GM19397 (cell line): ENCODE measurements at regions not wholly inside any gene's neighbourhood (a gene's known extent, or its start where the extent isn't known, plus 50 kb on each side); places are given as distances from the start of the nearest gene placed in this dataset.

Source experiments
- ATAC-seq: cut with Tn5 transposase; IDR thresholded peaks from one replicate; pipeline ENCODE4 v1.9.1; 2021; ENCODE audit warnings: mild to moderate bottlenecking, moderate library complexity; ENCODE audit not compliant: unreplicated experiment

DNA sequence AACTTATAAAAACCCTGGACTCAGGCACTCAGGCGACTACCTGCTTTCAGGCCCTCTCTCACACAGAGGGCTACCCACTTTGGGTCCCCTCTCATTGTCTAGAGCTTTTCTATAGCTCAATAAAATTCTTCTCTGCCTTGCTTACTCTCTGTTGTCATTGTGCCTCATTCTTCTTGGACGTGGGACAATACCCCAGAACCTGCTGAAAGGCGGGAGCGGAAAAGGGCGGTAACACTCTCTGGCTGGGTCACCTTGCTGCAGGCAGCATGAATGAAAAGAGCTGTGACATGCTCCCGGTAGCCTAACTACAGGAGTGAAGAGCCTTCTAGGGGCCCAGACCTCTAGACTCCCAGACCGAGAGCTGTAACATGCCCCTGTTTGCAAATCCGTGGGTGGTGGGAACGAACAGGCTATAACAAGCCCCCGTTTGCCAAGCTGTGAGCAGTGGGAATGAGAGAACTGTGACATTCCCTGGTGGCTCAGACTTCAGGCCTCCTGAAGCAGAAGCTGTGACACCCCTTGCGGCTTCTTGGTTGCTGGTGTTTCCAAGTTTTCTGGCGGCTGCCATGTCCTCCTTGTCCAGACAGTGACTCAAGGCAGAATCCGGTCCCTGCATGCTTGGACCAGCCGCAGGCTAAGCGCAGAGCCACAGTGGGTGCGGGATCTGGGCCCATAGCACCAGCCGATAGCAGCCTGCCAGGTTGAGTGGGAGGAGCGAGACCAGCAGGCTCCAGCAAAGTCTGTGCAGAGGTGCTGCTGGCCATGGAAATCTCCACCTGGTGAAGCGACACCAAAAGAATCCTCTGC, 684.6 kb downstream of the ARAP2 start:
- no peak for ATAC-seq

DNA sequence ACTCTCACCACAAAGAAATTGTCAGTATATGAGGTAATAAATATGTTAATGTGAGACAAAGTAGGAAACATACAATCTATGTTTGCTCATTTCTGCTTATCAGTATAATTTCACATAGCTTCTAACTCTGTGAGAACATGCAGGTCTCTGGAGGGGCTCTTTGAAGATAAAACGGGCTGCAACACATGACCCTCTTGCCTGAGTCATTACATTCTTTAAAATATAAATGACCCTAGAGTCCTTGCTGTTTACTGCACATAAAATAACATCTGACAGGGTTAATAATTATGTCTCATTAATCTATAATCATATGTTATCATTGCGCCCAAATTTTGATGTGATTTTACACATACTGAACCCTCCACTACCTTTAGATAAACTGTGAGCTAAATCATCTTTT, 681.5 kb downstream of the ARAP2 start:
- no peak for ATAC-seq

- no peak for ATAC-seq
These were observed 678.7 kb downstream of the ARAP2 start for GRCh38 chr4:35565640-35566039.

DNA sequence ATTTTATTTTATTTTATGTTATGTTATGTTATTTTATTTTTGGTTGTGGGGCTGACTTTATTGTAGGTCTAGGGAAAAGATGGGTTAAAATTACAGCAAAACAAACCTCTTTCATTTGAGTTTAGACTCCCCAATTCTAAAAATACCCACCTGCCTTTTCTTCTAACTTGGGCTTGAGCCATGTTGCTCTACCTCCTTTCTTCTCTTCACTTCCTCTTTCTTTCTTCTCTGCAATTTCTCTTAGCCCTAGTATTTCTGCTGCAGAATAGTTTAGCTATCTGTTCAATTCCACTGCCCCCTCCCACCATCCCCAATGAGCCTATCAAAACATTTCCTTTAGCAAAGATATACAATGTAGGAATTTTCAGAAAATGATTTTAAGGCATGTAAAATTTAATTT, 653.3 kb downstream of the ARAP2 start:
- ATAC-seq: no peak

DNA sequence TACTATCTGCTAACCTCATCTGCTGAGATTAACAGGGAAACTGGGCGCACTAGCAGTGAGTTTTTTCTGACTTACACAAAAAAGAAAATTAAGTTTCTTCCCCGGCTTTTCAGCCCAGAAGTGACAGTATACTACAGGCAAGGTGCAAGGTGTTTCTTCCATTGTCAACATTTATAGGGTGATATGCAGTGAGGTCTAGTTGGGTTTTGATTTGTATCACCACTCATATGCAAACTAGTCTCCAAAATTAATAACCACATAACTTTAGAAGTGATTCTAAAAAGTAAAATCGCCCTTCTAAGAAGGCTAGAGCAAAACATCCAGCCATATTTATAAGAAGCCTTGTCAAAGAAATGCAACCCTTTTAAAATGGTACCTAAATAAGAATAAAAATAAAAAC, 640.1 kb downstream of the ARAP2 start:
- ATAC-seq: no peak

GRCh38 chr4:35604724-35605123, 639.6 kb downstream of the ARAP2 start:
- no peak for ATAC-seq

DNA sequence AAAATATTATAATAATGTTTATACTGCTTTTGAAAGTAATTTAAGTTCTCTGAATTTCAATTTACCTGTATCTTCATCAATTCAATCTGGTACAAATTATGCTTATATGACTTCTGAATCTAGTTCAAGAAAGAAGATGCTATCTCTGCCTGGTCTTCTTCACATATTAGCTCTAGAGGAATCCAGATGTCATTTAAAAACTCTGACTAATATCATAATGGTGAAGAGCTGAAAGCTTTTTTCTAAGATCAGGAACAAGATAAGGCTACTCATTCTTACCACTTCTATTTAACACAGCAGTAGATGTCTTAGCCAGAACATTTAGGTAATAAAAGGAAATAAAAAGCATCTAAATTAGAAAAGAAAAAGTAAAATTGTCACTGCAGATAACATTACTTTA, 636.1 kb downstream of the ARAP2 start:
- no peak for ATAC-seq

GRCh38 chr4:35614120-35614519, 630.2 kb downstream of the ARAP2 start:
- no peak for ATAC-seq

- no peak for ATAC-seq
These were observed 604.4 kb downstream of the ARAP2 start for GRCh38 chr4:35639929-35640328.

GRCh38 chr4:35643661-35644060, 600.7 kb downstream of the ARAP2 start:
- ATAC-seq: no peak

- no peak for ATAC-seq
These were observed 599.7 kb downstream of the ARAP2 start for GRCh38 chr4:35644591-35644990.

DNA sequence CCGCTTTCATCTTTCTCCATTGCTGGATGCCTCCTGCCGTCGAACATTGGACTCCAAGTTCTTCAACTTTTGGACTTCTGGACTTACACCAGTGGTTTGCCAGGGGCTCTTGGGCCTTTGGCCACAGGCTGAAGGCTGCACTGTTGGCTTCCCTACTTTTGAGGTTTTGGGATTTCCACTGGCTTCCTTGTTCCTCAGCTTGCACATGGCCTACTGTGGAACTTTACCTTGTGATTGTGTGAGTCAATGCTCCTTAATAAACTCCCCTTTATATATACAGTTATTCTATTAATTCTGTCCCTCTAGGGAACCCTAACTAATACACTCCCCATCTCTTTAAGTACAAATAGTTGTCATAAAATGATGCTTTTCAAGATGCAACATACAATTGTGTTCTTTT, 595.3 kb downstream of the ARAP2 start:
- no peak for ATAC-seq

GRCh38 chr4:35649778-35650177, 594.5 kb downstream of the ARAP2 start:
- no peak for ATAC-seq

GRCh38 chr4:35652197-35652596, 592.1 kb downstream of the ARAP2 start:
- no peak for ATAC-seq

GRCh38 chr4:35653451-35653850, 590.9 kb downstream of the ARAP2 start:
- ATAC-seq: no peak

GRCh38 chr4:35673137-35673536, 571.2 kb downstream of the ARAP2 start:
- no peak for ATAC-seq

GRCh38 chr4:35684755-35685154, 559.6 kb downstream of the ARAP2 start:
- no peak for ATAC-seq

DNA sequence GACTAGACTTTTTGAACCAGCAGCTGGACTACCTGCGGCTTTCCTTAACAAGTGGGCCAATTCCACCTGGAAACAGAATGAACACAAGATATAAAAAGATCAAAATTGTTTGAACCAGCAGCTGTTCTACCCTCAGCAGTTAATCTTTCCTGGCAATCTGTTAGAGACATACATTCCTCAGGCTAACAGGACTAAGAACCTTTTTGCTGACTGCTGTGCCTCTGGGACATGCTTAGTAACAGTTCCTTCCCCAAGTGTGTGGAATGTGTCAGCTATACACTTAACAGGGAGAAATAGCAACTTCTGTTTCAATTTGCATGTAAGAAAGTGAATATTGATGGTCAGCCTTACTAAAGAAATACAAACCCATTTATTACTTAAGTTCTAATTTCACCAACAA, 554.4 kb downstream of the ARAP2 start:
- no peak for ATAC-seq

GRCh38 chr4:35690271-35690670, 554.0 kb downstream of the ARAP2 start:
- no peak for ATAC-seq

GRCh38 chr4:35695003-35695402, 549.3 kb downstream of the ARAP2 start:
- ATAC-seq: no peak

DNA sequence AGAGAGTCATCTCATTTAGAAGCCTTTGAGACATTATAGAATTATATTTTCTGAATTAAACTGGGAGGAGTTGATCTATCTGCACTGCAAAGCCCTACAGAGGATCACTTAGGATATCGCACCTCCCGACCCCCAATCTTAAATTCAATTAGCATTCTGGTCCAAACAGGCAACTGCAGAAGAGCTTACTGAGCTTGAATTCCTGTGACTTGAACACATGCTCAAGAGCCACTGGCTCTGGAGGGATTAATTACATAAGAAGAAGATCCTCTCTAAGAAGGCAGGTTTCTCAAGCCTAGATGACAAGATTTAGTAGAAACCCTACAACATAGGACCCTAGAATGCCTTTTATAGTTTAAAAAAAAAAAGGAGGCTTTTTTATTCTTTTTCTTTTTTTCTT, 548.9 kb downstream of the ARAP2 start:
- ATAC-seq: no peak

- ATAC-seq: peak; percentile 85
These were observed 547.0 kb downstream of the ARAP2 start for GRCh38 chr4:35697210-35697736.

DNA sequence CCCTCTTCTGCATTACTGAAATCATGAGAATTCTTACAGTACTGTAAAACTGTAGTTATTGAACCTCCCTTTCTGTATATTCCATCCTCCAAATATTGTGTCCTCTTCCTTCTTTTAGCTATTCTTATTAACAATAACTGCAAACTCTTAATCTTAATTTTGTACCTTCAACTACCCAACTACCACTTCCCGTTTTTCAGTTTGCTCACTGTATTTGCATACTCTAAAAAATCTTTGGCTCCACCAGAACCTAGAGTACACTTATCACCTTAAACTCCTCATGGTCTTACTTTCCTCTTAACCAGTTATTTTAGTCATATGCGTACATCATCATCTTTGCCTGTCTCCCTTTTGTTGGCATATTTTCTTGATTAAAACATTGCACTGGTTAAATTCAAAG, 543.7 kb downstream of the ARAP2 start:
- ATAC-seq: no peak
